Stimulated activated naive CD8-positive, alpha-beta T cell treated with anti-CD3 and anti-CD28 coated beads, Interleukin-15, Interleukin-2, amounts not matched to agents 100 ng/mL and 50 ng/mL, for 24 hours (primary cell): ENCODE measurements at regions not wholly inside any gene's neighbourhood (a gene's known extent, or its start where the extent isn't known, plus 50 kb on each side); places are given as distances from the start of the nearest gene placed in this dataset.

ENCODE experiments used
- H3K27ac Mint-ChIP-seq: one replicate; pipeline ENCODE4 v1.8.0; 2021; ENCODE audit warnings: mild to moderate bottlenecking, mixed read lengths
- H3K27me3 Mint-ChIP-seq: one replicate; pipeline ENCODE4 v1.8.0; 2021; ENCODE audit warnings: mixed read lengths
- H3K36me3 Mint-ChIP-seq: one replicate; pipeline ENCODE4 v1.8.0; 2021; ENCODE audit warnings: low read depth, mixed read lengths
- H3K4me1 Mint-ChIP-seq: one replicate; pipeline ENCODE4 v1.8.0; 2021; ENCODE audit warnings: low read depth, mixed read lengths
- H3K4me3 Mint-ChIP-seq: one replicate; pipeline ENCODE4 v1.8.0; 2021; ENCODE audit warnings: mild to moderate bottlenecking, mixed read lengths
- H3K9me3 Mint-ChIP-seq: one replicate; pipeline ENCODE4 v1.8.0; 2021; ENCODE audit warnings: mixed read lengths

DNA sequence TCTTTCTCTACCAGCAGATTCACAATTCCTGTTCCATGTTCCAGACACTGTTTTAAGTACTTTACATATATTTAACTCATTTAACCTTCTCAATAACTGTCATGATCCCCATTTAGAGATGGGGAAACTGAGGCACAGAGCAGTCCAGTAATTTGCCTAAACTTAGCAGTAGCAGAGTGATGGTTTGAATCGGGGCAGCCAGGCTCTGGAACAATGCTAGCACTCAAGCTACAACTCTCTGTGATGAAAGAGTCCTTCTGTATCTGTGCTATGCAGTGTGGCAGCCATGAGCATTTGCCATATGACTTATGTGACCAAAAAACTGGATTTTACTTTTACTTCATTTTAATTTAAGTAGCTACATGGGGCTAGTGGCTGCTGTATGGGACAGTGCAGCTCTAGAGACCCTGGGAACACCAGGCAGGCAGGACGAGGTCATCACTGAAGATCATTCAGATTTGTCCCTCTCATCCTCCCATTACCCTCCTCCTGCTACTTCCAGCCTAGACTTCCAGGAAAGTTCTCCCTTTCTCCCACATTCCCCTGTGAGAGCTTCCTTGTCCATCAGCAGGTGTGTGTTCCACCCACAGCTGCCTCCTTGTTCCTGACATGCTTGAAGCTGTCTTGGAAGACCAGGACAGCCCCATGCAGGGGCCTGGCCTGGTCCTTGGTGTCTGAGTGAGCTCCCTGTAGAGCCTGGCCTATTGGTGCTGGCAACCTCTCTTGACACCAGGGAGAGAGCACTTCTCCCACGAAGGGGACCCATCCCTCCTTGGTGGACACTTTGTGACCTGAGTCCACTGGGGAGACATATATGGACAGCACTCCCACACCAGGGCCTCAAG lies 157.0 kb downstream of the MRPL14 start:
- H3K27me3 Mint-ChIP-seq, result peaks cover 11% of the 10 kb centered on the region
- no peak overlapping the region for H3K4me3 Mint-ChIP-seq
- H3K4me1 Mint-ChIP-seq, result no peaks in the 10 kb centered on the region
- no peak overlapping the region for H3K27ac Mint-ChIP-seq
- H3K36me3 Mint-ChIP-seq, result no peaks in the 10 kb centered on the region
- H3K9me3 Mint-ChIP-seq, result no peaks in the 10 kb centered on the region

DNA sequence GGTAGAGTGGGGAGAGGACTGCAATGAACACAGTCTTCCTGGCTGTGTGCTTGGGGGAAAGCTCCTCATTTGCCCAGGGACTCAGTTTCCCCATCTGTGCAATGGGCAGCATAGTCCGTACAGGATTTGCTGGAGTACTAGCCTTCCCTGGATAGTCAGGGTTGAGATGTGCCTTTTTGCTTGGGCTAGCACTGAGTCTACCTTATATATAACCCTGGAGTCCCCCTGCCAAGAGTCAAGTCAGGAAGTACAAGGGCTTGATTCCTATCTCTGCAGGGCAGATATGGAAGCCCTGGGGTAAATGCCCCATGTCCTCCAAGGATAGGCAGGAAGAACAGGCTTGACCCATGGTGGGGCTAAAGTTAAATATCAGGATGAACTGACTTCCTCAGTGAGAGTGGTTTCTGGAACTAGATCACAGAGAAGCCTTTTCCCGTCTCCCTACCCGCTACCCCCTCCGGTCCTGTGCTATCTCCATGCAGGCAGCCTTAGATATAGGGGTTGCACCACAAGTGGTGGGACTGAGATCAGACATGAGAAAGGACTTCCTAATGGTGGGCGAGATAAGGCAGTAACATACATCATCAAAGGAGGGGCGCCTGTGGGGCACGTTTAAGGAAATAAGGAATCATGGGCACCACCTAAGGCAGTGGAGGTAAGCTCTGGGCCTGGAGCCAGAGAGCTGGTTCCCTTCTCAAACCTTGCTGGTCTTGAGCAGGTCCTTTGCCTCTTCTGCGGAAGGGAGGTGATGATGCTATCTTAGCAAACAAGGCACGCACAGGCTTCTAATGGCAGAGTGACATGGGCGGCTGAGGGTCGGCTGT lies 157.9 kb downstream of the MRPL14 start:
- H3K27ac Mint-ChIP-seq, result no peak overlapping the region
- H3K4me1 Mint-ChIP-seq, result no peaks in the 10 kb centered on the region
- H3K9me3 Mint-ChIP-seq, result no peaks in the 10 kb centered on the region
- no peak overlapping the region for H3K4me3 Mint-ChIP-seq
- H3K27me3 Mint-ChIP-seq, result peaks cover 13% of the 10 kb centered on the region
- H3K36me3 Mint-ChIP-seq, result no peaks in the 10 kb centered on the region

GRCh38 chr6:43968110-43968965 lies 158.9 kb downstream of the MRPL14 start:
- H3K4me3 Mint-ChIP-seq, result no peak overlapping the region
- H3K36me3 Mint-ChIP-seq, result no peaks in the 10 kb centered on the region
- H3K4me1 Mint-ChIP-seq, result no peaks in the 10 kb centered on the region
- H3K27me3 Mint-ChIP-seq, result peaks cover 10% of the 10 kb centered on the region
- H3K9me3 Mint-ChIP-seq, result no peaks in the 10 kb centered on the region
- H3K27ac Mint-ChIP-seq, result no peak overlapping the region

GRCh38 chr6:43967719-43968091 lies 159.5 kb downstream of the MRPL14 start:
- Mint-ChIP-seq H3K4me1 (no peaks in the 10 kb centered on the region), H3K4me3 (no peak overlapping the region), H3K27ac (no peak overlapping the region), H3K36me3 (no peaks in the 10 kb centered on the region), H3K9me3 (no peaks in the 10 kb centered on the region), H3K27me3 (peaks cover 10% of the 10 kb centered on the region)

GRCh38 chr6:43966853-43967718 lies 160.2 kb downstream of the MRPL14 start:
- H3K4me3 Mint-ChIP-seq, result no peak overlapping the region
- no peaks in the 10 kb centered on the region for H3K36me3 Mint-ChIP-seq
- no peaks in the 10 kb centered on the region for H3K4me1 Mint-ChIP-seq
- H3K27me3 Mint-ChIP-seq, result peaks cover 10% of the 10 kb centered on the region
- H3K27ac Mint-ChIP-seq, result no peak overlapping the region
- H3K9me3 Mint-ChIP-seq, result no peaks in the 10 kb centered on the region

GRCh38 chr6:43966374-43966658 lies 160.9 kb downstream of the MRPL14 start:
- H3K4me1 Mint-ChIP-seq, result no peaks in the 10 kb centered on the region
- H3K27ac Mint-ChIP-seq, result no peak overlapping the region
- H3K9me3 Mint-ChIP-seq, result no peaks in the 10 kb centered on the region
- H3K36me3 Mint-ChIP-seq, result no peaks in the 10 kb centered on the region
- H3K27me3 Mint-ChIP-seq, result peaks cover 14% of the 10 kb centered on the region
- H3K4me3 Mint-ChIP-seq, result no peak overlapping the region

- Mint-ChIP-seq H3K27ac (no peak overlapping the region), H3K36me3 (no peaks in the 10 kb centered on the region)
Observed at GRCh38 chr6:43965628-43966373, 161.5 kb downstream of the MRPL14 start.

DNA sequence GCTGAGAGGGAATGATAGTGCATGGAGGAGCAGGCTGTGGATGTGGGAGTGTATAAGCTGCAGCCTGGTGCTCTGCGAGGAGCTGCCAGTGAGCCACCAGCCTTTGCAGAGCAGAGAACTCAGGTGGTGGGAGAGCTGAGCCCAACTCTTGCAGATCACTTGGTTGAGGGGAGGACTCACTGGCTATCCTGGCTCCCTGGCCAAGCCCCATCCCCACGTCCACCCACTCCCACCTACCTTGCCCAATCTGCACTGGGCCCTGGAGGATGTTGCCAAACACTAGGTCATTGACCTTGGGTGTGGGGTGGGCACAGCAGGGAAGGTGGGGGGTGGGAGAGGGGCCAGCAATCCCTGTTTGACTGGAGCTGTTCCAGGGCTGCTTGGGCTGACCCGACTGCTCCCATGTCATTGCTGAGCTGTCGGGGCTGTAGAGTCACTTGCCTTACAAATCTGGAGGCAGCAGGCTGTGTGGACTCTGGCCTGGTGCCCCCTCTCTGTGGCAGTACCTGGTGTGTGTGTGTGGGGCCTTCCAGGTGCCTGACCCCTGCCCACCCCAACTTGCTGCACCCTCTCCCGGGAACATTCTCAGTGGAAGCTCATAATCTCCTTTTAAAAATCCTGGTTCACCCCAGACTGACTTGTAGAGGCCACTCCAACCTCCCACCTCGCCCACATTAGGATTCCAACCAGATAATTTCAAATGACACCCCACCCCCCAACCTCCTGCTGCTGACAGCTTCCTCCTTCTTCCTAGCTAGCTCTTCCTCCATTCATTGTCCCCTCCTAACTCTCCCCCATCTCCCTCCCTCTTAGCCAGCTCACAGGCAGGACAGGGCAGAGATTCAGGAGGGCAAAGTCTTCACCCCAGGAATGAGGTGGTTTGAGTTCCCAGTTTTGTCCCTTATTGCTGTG lies 162.3 kb downstream of the MRPL14 start:
- Mint-ChIP-seq H3K9me3 (no peaks in the 10 kb centered on the region), H3K27me3 (peaks cover 16% of the 10 kb centered on the region), H3K36me3 (no peaks in the 10 kb centered on the region), H3K27ac (no peak overlapping the region), H3K4me1 (no peaks in the 10 kb centered on the region), H3K4me3 (no peak overlapping the region)

More at GRCh38 chr6:43965628-43966373, 161.5 kb downstream of the MRPL14 start:
- Mint-ChIP-seq H3K4me1 (no peaks in the 10 kb centered on the region), H3K27me3 (peaks cover 14% of the 10 kb centered on the region), H3K9me3 (no peaks in the 10 kb centered on the region), H3K4me3 (no peak overlapping the region)

DNA sequence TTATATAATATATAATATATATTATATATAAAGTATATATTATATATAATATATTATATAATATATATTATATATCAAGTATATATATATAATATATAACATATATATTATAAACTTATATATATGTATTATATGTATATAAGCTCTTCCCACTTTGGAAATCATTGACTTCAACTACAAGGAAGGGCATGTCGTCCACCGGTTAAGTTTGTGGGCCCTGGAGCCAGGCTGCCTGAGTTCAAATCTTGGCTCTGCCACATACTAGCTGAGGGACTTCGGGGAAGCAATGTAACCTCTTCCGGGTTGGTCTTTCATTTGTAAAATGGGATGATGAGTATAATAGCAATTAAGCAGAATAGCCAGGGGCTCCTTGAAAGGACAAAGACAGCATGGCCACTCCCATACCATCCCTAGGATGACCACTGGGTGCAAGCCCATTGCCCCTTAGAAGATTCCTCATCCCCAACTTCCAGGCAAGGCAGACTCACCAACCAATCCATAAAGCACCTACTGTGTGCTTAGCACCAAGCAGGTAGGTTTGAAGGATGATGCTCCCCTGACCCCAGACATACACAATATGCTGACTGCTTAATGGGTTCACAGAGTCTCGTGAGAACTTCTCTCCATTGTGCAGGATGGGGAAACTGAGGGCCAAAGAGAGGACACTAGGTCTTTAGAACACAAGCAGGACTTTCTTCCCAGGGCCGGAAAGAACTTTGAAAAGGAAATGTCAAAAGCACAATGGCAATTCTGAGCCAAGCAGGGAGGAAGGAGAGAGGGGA lies 163.2 kb downstream of the MRPL14 start:
- H3K27me3 Mint-ChIP-seq, result peaks cover 25% of the 10 kb centered on the region
- no peak overlapping the region for H3K27ac Mint-ChIP-seq
- H3K4me3 Mint-ChIP-seq, result no peak overlapping the region
- H3K4me1 Mint-ChIP-seq, result no peaks in the 10 kb centered on the region
- no peaks in the 10 kb centered on the region for H3K36me3 Mint-ChIP-seq
- H3K9me3 Mint-ChIP-seq, result no peaks in the 10 kb centered on the region

GRCh38 chr6:43963203-43963602 lies 164.0 kb downstream of the MRPL14 start:
- Mint-ChIP-seq H3K27ac (no peak overlapping the region), H3K36me3 (no peaks in the 10 kb centered on the region), H3K27me3 (peaks cover 30% of the 10 kb centered on the region), H3K9me3 (no peaks in the 10 kb centered on the region), H3K4me1 (no peaks in the 10 kb centered on the region), H3K4me3 (no peak overlapping the region)

DNA sequence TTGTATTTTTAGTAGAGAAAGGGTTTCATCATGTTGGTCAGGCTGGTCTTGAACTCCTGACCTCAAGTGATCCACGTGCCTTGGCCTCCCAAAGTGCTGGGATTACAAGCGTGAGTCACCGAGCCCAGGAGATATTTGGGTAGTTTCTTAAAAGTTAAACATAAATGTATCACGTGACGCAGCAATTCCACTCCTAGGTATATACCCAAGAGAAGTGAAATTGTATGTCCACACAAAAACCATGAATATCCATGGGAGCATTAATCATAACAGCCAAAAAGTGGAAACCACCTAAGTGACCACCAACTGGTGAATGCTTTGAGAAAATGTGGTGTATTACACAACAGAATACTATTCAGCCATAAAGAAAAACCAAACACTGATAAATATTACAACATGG lies 164.8 kb downstream of the MRPL14 start:
- Mint-ChIP-seq H3K9me3 (no peaks in the 10 kb centered on the region), H3K27me3 (peaks cover 37% of the 10 kb centered on the region), H3K4me1 (no peaks in the 10 kb centered on the region), H3K4me3 (no peak overlapping the region), H3K27ac (no peak overlapping the region), H3K36me3 (no peaks in the 10 kb centered on the region)

DNA sequence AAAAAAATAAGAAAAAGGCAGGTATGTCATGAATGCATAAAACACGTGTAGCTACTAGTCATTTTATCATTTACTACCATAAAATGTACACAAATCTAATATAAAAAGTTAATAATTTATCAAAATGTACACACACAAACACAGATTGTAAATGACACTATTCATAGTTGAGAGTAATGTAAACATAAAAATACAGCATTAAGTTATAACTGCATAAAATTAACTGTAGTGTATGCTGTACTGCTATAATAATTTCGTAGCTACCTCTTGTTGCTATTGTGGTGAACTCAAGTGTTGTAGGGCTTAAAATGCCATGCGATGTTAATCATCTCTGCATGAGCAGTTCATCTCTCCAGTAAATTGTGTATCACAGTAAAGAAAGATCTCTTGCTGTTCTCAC lies 170.0 kb downstream of the MRPL14 start:
- no peak overlapping the region for H3K4me3 Mint-ChIP-seq
- H3K4me1 Mint-ChIP-seq, result no peaks in the 10 kb centered on the region
- peaks cover 5% of the 10 kb centered on the region for H3K9me3 Mint-ChIP-seq
- H3K27ac Mint-ChIP-seq, result no peak overlapping the region
- H3K27me3 Mint-ChIP-seq, result peaks cover 42% of the 10 kb centered on the region
- H3K36me3 Mint-ChIP-seq, result no peaks in the 10 kb centered on the region
